Fibroblast of the aortic adventitia (primary cell): ENCODE measurements at regions not wholly inside any gene's neighbourhood (a gene's known extent, or its start where the extent isn't known, plus 50 kb on each side); places are given as distances from the start of the nearest gene placed in this dataset.

Experiments
- DNase-seq: peaks from one replicate; pipeline ENCODE4 v3.0.0-alpha.2; 2010; ENCODE audit warnings: low read depth
- H3K4me3 ChIP-seq: 2 replicates; pipeline ENCODE4 v1.5.1; 2011; ENCODE audit warnings: low read depth, mild to moderate bottlenecking, control low read depth, low read length, moderate library complexity
- CTCF ChIP-seq: IDR thresholded peaks from 2 replicates; pipeline ENCODE4 v1.5.1; 2011; ENCODE audit warnings: mild to moderate bottlenecking, low read length, control low read depth, inconsistent platforms; ENCODE audit not compliant: insufficient read depth

GRCh38 chr15:62940755-62941361 is 101.7 kb upstream of the TPM1 start:
- H3K4me3 ChIP-seq = no peak overlapping the region
- peak; percentile 92 for DNase-seq
- no peak for TF ChIP-seq CTCF

GRCh38 chr15:62941699-62942098 is 100.8 kb upstream of the TPM1 start:
- TF ChIP-seq CTCF = no peak
- no peak overlapping the region for H3K4me3 ChIP-seq
- no peak for DNase-seq

DNA sequence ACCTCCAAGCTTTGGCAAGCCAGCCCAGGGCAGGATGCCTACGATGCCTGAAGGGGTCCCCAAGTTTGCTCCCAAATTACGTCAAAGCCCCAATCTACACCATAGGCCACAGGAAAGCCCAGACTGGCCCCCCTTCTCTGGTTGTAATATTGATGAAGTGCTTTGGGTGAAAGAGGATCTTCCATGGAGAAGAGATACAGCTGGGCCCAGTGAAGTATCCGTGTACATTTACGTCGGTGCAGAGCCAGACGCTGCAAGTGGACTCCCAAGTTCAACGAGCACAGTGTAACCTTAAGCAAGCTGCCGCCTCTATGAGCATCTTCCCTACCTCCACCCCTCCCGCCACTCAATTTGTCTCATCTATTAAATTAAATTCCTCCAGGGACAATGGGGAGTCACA is 100.1 kb upstream of the TPM1 start:
- TF ChIP-seq CTCF = no peak
- no peak for DNase-seq
- no peak overlapping the region for H3K4me3 ChIP-seq

DNA sequence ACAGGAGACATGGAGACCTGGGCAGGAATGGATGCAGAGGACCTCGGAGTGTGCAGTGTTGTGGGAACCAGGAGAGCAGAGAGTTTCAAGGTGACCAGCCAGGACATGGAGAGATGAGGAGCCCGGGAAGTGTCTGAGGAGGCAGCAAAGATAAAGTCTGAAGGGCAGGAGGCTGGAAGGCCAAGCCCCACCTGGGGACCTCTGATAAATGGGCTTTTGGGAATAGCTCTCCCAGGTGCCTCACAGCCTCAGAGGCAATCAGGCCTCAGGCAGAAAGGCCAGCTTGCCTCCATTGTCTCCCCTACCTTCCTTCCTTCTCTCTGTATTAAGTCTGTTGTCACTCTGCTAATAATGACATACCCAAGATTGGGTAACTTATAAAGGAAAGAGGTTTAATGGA is 97.5 kb upstream of the TPM1 start:
- TF ChIP-seq CTCF = no peak

DNA sequence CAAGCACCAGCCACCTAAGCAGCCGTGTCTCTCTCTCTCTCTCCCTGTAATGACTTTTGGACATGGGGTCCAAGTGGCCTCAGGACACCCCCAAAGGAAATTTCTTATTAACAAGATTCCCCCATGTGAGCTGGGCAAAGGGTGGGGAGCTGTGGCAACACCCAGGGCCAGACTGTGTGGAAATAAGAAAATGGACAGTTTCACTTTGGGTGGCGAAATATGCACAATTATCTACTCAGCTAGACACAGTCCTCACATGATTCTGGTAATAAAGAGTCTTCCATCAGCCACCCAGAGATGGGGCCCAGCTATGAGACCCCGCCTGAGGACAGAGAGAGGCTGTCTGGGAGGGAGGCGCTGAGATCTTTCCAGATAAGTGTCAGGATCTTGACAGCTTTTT is 96.8 kb upstream of the TPM1 start:
- no peak overlapping the region for H3K4me3 ChIP-seq
- no peak for DNase-seq
- TF ChIP-seq CTCF = no peak

More for the DNA sequence above, 97.5 kb upstream of the TPM1 start:
- no peak for DNase-seq
- H3K4me3 ChIP-seq = no peak overlapping the region

- no peak for TF ChIP-seq CTCF
Measured at GRCh38 chr15:62946940-62947339, 95.6 kb upstream of the TPM1 start.

DNA sequence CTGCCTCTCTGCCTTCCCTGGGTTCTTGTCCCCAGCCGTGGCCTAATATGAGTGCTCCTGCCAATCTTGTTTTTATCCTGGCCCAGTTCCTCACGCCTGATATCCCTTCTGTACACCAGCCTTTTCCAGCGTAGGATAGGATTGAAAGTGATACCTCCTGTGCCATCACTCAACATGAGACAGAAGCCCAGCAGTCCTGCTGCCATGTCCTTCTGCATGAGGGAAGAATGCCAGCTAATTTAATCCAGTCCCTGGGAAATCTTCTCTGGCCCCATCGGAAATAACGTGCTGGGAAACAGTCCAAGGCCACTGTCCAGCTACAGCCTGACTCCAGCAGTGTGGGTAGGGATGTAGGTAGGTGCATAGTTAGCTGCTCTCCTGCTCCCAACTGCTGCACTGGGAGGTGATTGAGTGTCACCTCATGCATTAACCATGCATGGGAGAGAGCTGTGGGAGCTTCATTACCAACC is 92.0 kb upstream of the TPM1 start:
- TF ChIP-seq CTCF = no peak
- no peak overlapping the region for H3K4me3 ChIP-seq
- no peak for DNase-seq

More at GRCh38 chr15:62946940-62947339, 95.6 kb upstream of the TPM1 start:
- H3K4me3 ChIP-seq = no peak overlapping the region
- no peak for DNase-seq
